Psoas muscle (tissue), 7 donors: ENCODE measurements at regions not wholly inside any gene's neighbourhood (a gene's known extent, or its start where the extent isn't known, plus 50 kb on each side); places are given as distances from the start of the nearest gene placed in this dataset.

Source experiments
- ATAC-seq, 4 donors: fragments of 200-7000 bp; cut with Tn5 transposase; one replicate each; pipeline ENCODE4 v1.9.1; 2020; ENCODE audit warnings: moderate library complexity in 3 of 4, mild to moderate bottlenecking in 2 of 4
- DNase-seq, 2 donors: peaks; one replicate each; pipeline ENCODE4 v3.0.0-alpha.2; 2020
- H3K27ac ChIP-seq: fragments of 200-600 bp; one replicate; pipeline ENCODE4 v1.8.0; 2022
- H3K27me3 ChIP-seq, 3 donors: fragments of 200-600 bp in 1 of 3; one replicate each; pipeline versions ENCODE4 v1.6.1 to v1.8.0; 2013 to 2022; ENCODE audit warnings: low read length in 2 of 3, mild to moderate bottlenecking in 2 of 3, moderate library complexity in 1 of 3; ENCODE audit not compliant: insufficient read depth in 3 of 3
- H3K36me3 ChIP-seq, 2 donors: fragments of 200-600 bp in 1 of 2; one replicate each; pipeline versions ENCODE4 v1.6.1 to v1.8.0; 2013 to 2022; ENCODE audit warnings: low read depth in 1 of 2, mild to moderate bottlenecking in 1 of 2, moderate library complexity in 1 of 2; ENCODE audit not compliant: insufficient read depth in 1 of 2
- H3K4me1 ChIP-seq: fragments of 200-600 bp; one replicate; pipeline ENCODE4 v1.8.0; 2022
- H3K4me3 ChIP-seq: fragments of 200-600 bp; one replicate; pipeline ENCODE4 v1.8.0; 2022; ENCODE audit warnings: mild to moderate bottlenecking
- H3K9me3 ChIP-seq: fragments of 200-600 bp; one replicate; pipeline ENCODE4 v1.8.0; 2022
- CTCF ChIP-seq: fragments of 200-600 bp; IDR thresholded peaks from one replicate; pipeline ENCODE4 v1.8.0; 2022; ENCODE audit warnings: antibody characterized with exemption
- WGBS, 3 donors: extraction: QIAGEN DNeasy Blood & Tissue Kit; methylation state at CpG; one replicate each; pipeline versions ENCODE4 v1.1.6 to v1.1.7; 2013; 5-methylcytosine and 5-hydroxymethylcytosine counted together
- intact Hi-C, 2 donors: fragments of 100-400 bp; cut with DNase I; formaldehyde crosslinking; loops; one replicate each; pipeline versions ENCODE4 v1.11.0 to v1.14.2; 2022
- donor health status: healthy with polysubstance abuse.
- donor health status: DM: no; HTN: no; CAD: no; lungs with moderate emphysema.
- donor health status: Bipolar disorder and iron deficiency.
- donor health status: healthy.
- donor health status: DM: yes; HTN: yes; CAD: no.
- donor health status: DM: no; HTN: no; CAD: no.
- donor health status: DM: yes; HTN: yes; CAD: no.

GRCh38 chr11:44407211-44407996 is 97.5 kb upstream of the ALX4 start:
- TF ChIP-seq CTCF: no peak
- H3K27me3 ChIP-seq: peaks cover 0 to 20% (median 0%) of the 10 kb centered on the region in 3 donors
- H3K27ac ChIP-seq: no peak overlapping the region
- no peak for DNase-seq
- 63 to 69% (median 67%) methylated on average over 7 of the region's 7 CpGs for WGBS, 3 donors
- H3K4me1 ChIP-seq: no peaks in the 10 kb centered on the region
- intact Hi-C loops: no loop called here
- ATAC-seq: no peak
- no peaks in the 10 kb centered on the region for H3K36me3 ChIP-seq
- H3K9me3 ChIP-seq: peaks cover 4% of the 10 kb centered on the region
- no peak overlapping the region for H3K4me3 ChIP-seq

GRCh38 chr11:44408141-44408540 is 98.2 kb upstream of the ALX4 start:
- H3K27me3 ChIP-seq: peaks cover 0 to 20% (median 0%) of the 10 kb centered on the region in 3 donors
- ATAC-seq (no peak), DNase-seq (no peak)
- H3K36me3 ChIP-seq: no peaks in the 10 kb centered on the region
- H3K27ac ChIP-seq: no peak overlapping the region
- no peaks in the 10 kb centered on the region for H3K4me1 ChIP-seq
- H3K9me3 ChIP-seq: peaks cover 4% of the 10 kb centered on the region
- TF ChIP-seq CTCF: no peak
- WGBS, 3 donors: 35 to 37% (median 36%) methylated on average over 4 of the region's 4 CpGs
- H3K4me3 ChIP-seq: no peak overlapping the region
- intact Hi-C loops: no loop called here

- TF ChIP-seq CTCF: no peak
- DNase-seq (no peak), ATAC-seq (no peak)
- WGBS, 3 donors: 85 to 88% (median 87%) methylated on average over 6 of the region's 6 CpGs
- no peak overlapping the region for H3K4me3 ChIP-seq
- intact Hi-C loops: no loop called here
- H3K36me3 ChIP-seq: no peaks in the 10 kb centered on the region
- H3K27me3 ChIP-seq: peaks cover 0 to 20% (median 0%) of the 10 kb centered on the region in 3 donors
- H3K27ac ChIP-seq: no peak overlapping the region
- H3K9me3 ChIP-seq: peaks cover 4% of the 10 kb centered on the region
- no peaks in the 10 kb centered on the region for H3K4me1 ChIP-seq
Observed at GRCh38 chr11:44408711-44409470, 99.0 kb upstream of the ALX4 start.

GRCh38 chr11:44409558-44410236 is 99.8 kb upstream of the ALX4 start:
- H3K27me3 ChIP-seq: peaks cover 0 to 20% (median 0%) of the 10 kb centered on the region in 3 donors
- DNase-seq: no peak
- peaks cover 4% of the 10 kb centered on the region for H3K9me3 ChIP-seq
- ATAC-seq: no peak
- 83 to 85% (median 83%) methylated on average over 9 of the region's 9 CpGs for WGBS, 3 donors
- no peak overlapping the region for H3K4me3 ChIP-seq
- H3K36me3 ChIP-seq: no peaks in the 10 kb centered on the region
- intact Hi-C loops: no loop called here
- H3K4me1 ChIP-seq: no peaks in the 10 kb centered on the region
- no peak for TF ChIP-seq CTCF
- H3K27ac ChIP-seq: no peak overlapping the region
